Mucosa of descending colon (tissue), 3 donors: ENCODE measurements at regions not wholly inside any gene's neighbourhood (a gene's known extent, or its start where the extent isn't known, plus 50 kb on each side); places are given as distances from the start of the nearest gene placed in this dataset.

Experiments used
- ATAC-seq: fragments of 200-7000 bp; cut with Tn5 transposase; one replicate; pipeline ENCODE4 v1.9.1; 2020; ENCODE audit warnings: mild to moderate bottlenecking, moderate library complexity
- DNase-seq, 3 donors: peaks; one replicate each; pipeline ENCODE4 v3.0.0-alpha.2; 2020
- H3K36me3 ChIP-seq: fragments of 200-600 bp; one replicate; pipeline ENCODE4 v1.8.0; 2021; ENCODE audit warnings: low read depth, mild to moderate bottlenecking
- H3K4me1 ChIP-seq: fragments of 200-600 bp; one replicate; pipeline ENCODE4 v1.8.0; 2021; ENCODE audit warnings: low read depth, mild to moderate bottlenecking
- H3K4me3 ChIP-seq: fragments of 200-600 bp; one replicate; pipeline ENCODE4 v1.8.0; 2021; ENCODE audit warnings: mild to moderate bottlenecking
- H3K9me3 ChIP-seq: fragments of 200-600 bp; one replicate; pipeline ENCODE4 v1.8.0; 2021; ENCODE audit warnings: mild to moderate bottlenecking
- CTCF ChIP-seq: fragments of 200-600 bp; IDR thresholded peaks from one replicate; pipeline ENCODE4 v1.8.0; 2022; ENCODE audit warnings: antibody characterized with exemption, mild to moderate bottlenecking
- intact Hi-C, 2 donors: fragments of 100-400 bp; cut with DNase I in 1 of 2; cut with micrococcal nuclease in 1 of 2; formaldehyde crosslinking; loops; one replicate each; pipeline versions ENCODE4 v1.11.0 to v1.11.1; 2022; cut with DNase I, micrococcal nuclease
- donor health status: DM: no; HTN: no; CAD: no; lungs with moderate emphysema.
- donor health status: DM: no; HTN: no; CAD: no.
- donor health status: DM: no; HTN: yes; CAD: no.

DNA sequence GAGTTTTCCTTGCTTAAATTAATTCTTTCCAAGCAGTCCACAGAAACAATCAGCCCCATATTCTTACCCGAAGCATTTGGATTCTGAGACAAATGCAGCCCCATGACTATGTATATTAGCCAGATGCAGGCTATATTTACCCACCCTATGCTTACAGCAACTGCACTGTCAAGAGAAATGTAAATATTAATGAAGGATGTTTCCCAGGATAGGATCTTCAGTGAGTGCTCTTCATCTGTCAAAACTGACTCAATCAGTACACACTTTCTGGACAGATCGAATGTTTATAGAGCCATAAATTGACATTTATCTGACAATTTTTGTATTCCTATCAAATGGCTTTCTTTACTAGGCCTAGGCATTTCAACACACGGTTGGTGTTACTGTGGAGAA, 725.3 kb upstream of the SEMA6A start:
- no peak for TF ChIP-seq CTCF
- Histone ChIP-seq H3K4me1 (no peaks in the 10 kb centered on the region), H3K36me3 (no peaks in the 10 kb centered on the region), H3K9me3 (no peaks in the 10 kb centered on the region), H3K4me3 (no peak overlapping the region)
- intact Hi-C loops, result no loop called here
- DNase-seq, result no peak
- no peak for ATAC-seq

GRCh38 chr5:117299224-117299935, 724.8 kb upstream of the SEMA6A start:
- H3K4me1 ChIP-seq, result no peaks in the 10 kb centered on the region
- H3K36me3 ChIP-seq, result no peaks in the 10 kb centered on the region
- no peak for TF ChIP-seq CTCF
- no peak for DNase-seq
- no peak overlapping the region for H3K4me3 ChIP-seq
- no peak for ATAC-seq
- intact Hi-C loops, result no loop called here
- H3K9me3 ChIP-seq, result no peaks in the 10 kb centered on the region

GRCh38 chr5:117296872-117297271, 722.2 kb upstream of the SEMA6A start:
- no peaks in the 10 kb centered on the region for H3K36me3 ChIP-seq
- no peak for ATAC-seq
- DNase-seq, result no peak
- intact Hi-C loops, result no loop called here
- H3K9me3 ChIP-seq, result no peaks in the 10 kb centered on the region
- no peaks in the 10 kb centered on the region for H3K4me1 ChIP-seq
- TF ChIP-seq CTCF, result no peak
- H3K4me3 ChIP-seq, result no peak overlapping the region

DNA sequence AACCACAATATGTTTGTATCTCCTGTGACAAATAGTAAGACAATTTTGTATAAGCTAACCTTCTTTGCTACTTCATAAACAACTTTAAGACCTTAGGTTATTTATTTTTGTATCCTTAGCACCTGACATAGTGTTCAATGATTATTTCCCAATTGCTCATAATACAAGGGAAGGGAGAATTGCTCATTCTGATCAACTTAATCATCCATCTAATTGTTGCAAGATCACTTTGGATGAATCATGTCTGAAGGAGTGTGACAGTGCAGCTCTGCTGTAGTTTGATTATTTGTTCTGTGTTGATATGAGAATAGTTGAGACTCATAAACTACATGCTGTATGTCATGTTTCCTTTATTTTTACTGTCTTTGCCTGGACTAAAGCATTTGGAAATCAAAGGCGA, 721.3 kb upstream of the SEMA6A start:
- intact Hi-C loops, result no loop called here
- Histone ChIP-seq H3K4me3 (no peak overlapping the region), H3K36me3 (no peaks in the 10 kb centered on the region), H3K4me1 (no peaks in the 10 kb centered on the region), H3K9me3 (no peaks in the 10 kb centered on the region)
- DNase-seq, result no peak
- no peak for ATAC-seq
- TF ChIP-seq CTCF, result no peak

- Histone ChIP-seq H3K9me3 (no peaks in the 10 kb centered on the region), H3K4me1 (no peaks in the 10 kb centered on the region), H3K36me3 (no peaks in the 10 kb centered on the region), H3K4me3 (no peak overlapping the region)
- ATAC-seq (no peak), DNase-seq (no peak)
- TF ChIP-seq CTCF, result no peak
- intact Hi-C loops, result no loop called here
Observed at GRCh38 chr5:117286813-117287212, 712.2 kb upstream of the SEMA6A start.

DNA sequence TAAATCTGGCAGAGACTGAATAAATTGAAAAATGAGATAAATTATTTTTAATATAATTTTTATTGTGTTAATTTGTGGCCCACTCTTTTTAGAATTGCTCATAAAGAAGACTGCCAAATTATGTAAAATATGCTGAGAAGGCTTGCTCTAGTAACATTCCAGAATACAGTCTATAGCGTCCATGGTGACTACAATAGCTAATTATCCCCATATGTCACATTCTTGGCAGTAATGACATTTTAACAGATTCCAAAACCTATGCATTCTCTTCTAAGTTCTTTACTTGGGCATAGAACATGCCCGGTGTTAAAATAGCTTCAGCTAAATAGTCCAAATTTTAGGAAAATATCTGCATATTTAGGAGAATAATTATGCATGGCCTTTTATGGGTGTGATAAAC, 697.0 kb upstream of the SEMA6A start:
- intact Hi-C loops, result no loop called here
- H3K4me1 ChIP-seq, result no peaks in the 10 kb centered on the region
- H3K4me3 ChIP-seq, result no peak overlapping the region
- no peak for ATAC-seq
- DNase-seq, result no peak
- no peaks in the 10 kb centered on the region for H3K36me3 ChIP-seq
- no peak for TF ChIP-seq CTCF
- H3K9me3 ChIP-seq, result no peaks in the 10 kb centered on the region
